ENCODE measurements at regions not wholly inside any gene's neighbourhood (a gene's known extent, or its start where the extent isn't known, plus 50 kb on each side); places are given as distances from the start of the nearest gene placed in this dataset.

DNA sequence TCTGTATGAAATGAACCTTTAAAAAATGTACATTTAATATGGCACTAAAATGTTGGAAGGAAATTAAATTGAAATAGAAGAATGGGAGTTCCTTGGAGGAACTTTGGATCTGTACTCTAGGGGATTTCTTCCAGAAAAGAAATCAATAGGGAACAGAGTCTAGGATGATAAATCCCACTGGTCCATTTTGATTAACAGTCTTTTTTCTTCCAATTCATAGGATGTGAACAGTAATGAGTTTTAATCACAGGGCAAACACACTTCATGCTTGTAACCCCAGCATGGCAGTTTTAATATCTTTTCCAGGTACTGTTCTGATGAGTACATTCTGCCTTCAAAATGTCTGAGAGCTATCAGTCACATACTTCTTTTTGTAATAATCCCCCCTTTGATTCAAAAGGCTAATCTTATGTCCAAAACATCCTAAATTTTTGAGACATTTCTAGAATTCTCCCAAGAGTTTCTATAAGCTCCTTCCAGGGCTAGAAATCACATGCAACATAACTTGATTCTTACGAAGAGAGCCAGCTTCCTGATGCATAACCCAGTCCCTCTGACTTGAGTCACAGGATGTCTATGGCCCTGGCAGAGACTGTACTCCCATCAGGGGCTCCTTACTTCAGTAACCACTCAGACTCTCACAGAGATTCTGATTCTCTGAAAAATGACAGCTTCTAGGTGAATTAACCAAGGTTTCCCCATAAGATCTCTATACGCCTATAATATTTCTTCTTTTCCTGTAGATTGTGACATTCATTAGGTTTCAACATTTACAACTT is 112.9 kb downstream of the SLC36A4 start:
- H3K4me3 ChIP-seq (ENCODE audit: low read depth, low read length) = no peak overlapping the region
- TF ChIP-seq, protein P1, sequence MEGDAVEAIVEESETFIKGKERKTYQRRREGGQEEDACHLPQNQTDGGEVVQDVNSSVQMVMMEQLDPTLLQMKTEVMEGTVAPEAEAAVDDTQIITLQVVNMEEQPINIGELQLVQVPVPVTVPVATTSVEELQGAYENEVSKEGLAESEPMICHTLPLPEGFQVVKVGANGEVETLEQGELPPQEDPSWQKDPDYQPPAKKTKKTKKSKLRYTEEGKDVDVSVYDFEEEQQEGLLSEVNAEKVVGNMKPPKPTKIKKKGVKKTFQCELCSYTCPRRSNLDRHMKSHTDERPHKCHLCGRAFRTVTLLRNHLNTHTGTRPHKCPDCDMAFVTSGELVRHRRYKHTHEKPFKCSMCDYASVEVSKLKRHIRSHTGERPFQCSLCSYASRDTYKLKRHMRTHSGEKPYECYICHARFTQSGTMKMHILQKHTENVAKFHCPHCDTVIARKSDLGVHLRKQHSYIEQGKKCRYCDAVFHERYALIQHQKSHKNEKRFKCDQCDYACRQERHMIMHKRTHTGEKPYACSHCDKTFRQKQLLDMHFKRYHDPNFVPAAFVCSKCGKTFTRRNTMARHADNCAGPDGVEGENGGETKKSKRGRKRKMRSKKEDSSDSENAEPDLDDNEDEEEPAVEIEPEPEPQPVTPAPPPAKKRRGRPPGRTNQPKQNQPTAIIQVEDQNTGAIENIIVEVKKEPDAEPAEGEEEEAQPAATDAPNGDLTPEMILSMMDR (IDR thresholded peaks at IDR 0.05; ENCODE audit: low read depth, low read length, missing control alignments) = no peak
- in situ Hi-C loops (cut with HindIII; ENCODE audit: low sequenced_read_pairs) = no loop called here
- DNase-seq (ENCODE audit: low read depth) = no peak

DNA sequence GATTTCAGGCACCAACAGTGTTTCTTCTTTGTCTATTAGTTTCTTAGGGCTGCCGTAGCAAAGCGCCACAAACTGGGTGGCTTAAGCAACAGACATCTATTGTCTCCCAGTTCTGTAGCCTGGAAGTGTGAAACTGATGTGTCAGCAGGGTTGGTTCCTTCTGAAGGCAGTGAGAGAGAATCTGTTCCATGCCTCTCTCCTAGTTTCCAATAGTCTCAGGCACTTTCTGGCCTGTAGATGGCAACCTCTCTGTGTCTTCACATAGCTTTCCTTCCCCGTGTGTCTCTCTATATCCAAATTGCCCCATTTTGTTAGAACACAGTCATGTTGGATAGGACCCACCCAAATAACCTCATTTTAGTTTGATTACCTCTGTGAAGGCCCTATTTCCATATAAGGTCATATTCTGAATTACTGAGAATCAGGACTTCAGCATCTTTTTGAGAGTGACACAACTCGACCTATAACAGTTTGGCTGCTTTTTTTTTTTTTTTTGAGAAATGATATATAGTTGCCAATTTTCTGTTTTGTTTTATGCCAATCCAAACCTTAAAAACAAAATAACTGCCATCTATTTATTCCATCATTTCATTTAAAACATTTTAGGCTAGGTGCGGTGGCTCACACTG is 108.2 kb downstream of the SLC36A4 start:
- peak; percentile 19 for DNase-seq (ENCODE audit: low read depth)
- TF ChIP-seq, protein P1 (IDR thresholded peaks at IDR 0.05; ENCODE audit: low read depth, low read length, missing control alignments) = peak; percentile 73
- H3K4me3 ChIP-seq (ENCODE audit: low read depth, low read length) = no peak overlapping the region
- in situ Hi-C loops (cut with HindIII; ENCODE audit: low sequenced_read_pairs) = no loop called here

Measured in astrocyte of the cerebellum (primary cell).